Astrocyte (in vitro differentiated cells and primary cell): ENCODE measurements at regions not wholly inside any gene's neighbourhood (a gene's known extent, or its start where the extent isn't known, plus 50 kb on each side); places are given as distances from the start of the nearest gene placed in this dataset.

Source experiments
- DNase-seq: peaks from one replicate; pipeline ENCODE4 v3.0.0-alpha.2; 2010; ENCODE audit warnings: low read depth
- FAIRE-seq: peaks from 2 replicates; lab custom pipeline; 2011; peaks lifted over from hg19 to GRCh38; lab: Jason Lieb, UNC
- H2AFZ ChIP-seq: 2 replicates; pipeline ENCODE4 v1.6.0; 2012; ENCODE audit warnings: low read depth, low read length, inconsistent platforms
- H3K27ac ChIP-seq: 2 replicates; pipeline ENCODE4 v1.5.1; 2011; ENCODE audit warnings: low read depth, low read length, inconsistent platforms
- H3K27me3 ChIP-seq: 2 replicates; pipeline ENCODE4 v1.6.0; 2011; ENCODE audit warnings: low read length, inconsistent platforms; ENCODE audit not compliant: insufficient read depth
- H3K36me3 ChIP-seq: 2 replicates; pipeline ENCODE4 v1.5.1; 2011; ENCODE audit warnings: low read length, inconsistent platforms; ENCODE audit not compliant: insufficient read depth
- H3K4me1 ChIP-seq: 2 replicates; pipeline ENCODE4 v1.5.1; 2011; ENCODE audit warnings: low read length, inconsistent platforms; ENCODE audit not compliant: insufficient read depth
- H3K4me2 ChIP-seq: 2 replicates; pipeline ENCODE4 v1.6.0; 2012; ENCODE audit warnings: low read length, inconsistent platforms
- H3K4me3 ChIP-seq: 2 replicates; pipeline ENCODE4 v1.5.1; 2011; ENCODE audit warnings: low read depth, mild to moderate bottlenecking, low read length, inconsistent platforms; ENCODE audit not compliant: insufficient read depth
- H3K79me2 ChIP-seq: 2 replicates; pipeline ENCODE4 v1.6.0; 2012; ENCODE audit warnings: mild to moderate bottlenecking, low read length, inconsistent platforms; ENCODE audit not compliant: insufficient read depth
- H3K9ac ChIP-seq: 2 replicates; pipeline ENCODE4 v1.6.0; 2012; ENCODE audit warnings: mild to moderate bottlenecking, low read length, inconsistent platforms
- H3K9me3 ChIP-seq: 2 replicates; pipeline ENCODE4 v1.5.1; 2012; ENCODE audit warnings: low read depth, mild to moderate bottlenecking, low read length, inconsistent platforms; ENCODE audit not compliant: insufficient read depth
- H4K20me1 ChIP-seq: 2 replicates; pipeline ENCODE4 v1.6.0; 2012; ENCODE audit warnings: low read length, inconsistent platforms; ENCODE audit not compliant: insufficient read depth
- H3K27ac Mint-ChIP-seq: one replicate; pipeline ENCODE4 v1.8.0; 2021; ENCODE audit warnings: mild to moderate bottlenecking, mixed read lengths; ENCODE audit not compliant: unreplicated experiment
- H3K27me3 Mint-ChIP-seq: one replicate; pipeline ENCODE4 v1.8.0; 2021; ENCODE audit warnings: low read depth, mixed read lengths; ENCODE audit not compliant: unreplicated experiment
- H3K36me3 Mint-ChIP-seq: one replicate; pipeline ENCODE4 v1.8.0; 2021; ENCODE audit warnings: low read depth, mixed read lengths; ENCODE audit not compliant: unreplicated experiment
- H3K4me1 Mint-ChIP-seq: one replicate; pipeline ENCODE4 v1.8.0; 2021; ENCODE audit warnings: low read depth, mixed read lengths; ENCODE audit not compliant: unreplicated experiment
- H3K4me3 Mint-ChIP-seq: one replicate; pipeline ENCODE4 v1.8.0; 2021; ENCODE audit warnings: mild to moderate bottlenecking, moderate library complexity, mixed read lengths; ENCODE audit not compliant: unreplicated experiment
- H3K9me3 Mint-ChIP-seq: one replicate; pipeline ENCODE4 v1.8.0; 2021; ENCODE audit warnings: mild to moderate bottlenecking, mixed read lengths; ENCODE audit not compliant: unreplicated experiment
- CTCF ChIP-seq: IDR thresholded peaks from 2 replicates; pipeline ENCODE4 v1.5.1; 2011; ENCODE audit warnings: low read depth, mild to moderate bottlenecking, inconsistent platforms, low read length, moderate library complexity; ENCODE audit not compliant: insufficient read depth
- EZH2 ChIP-seq: IDR thresholded peaks from 2 replicates; pipeline ENCODE4 v1.6.1; 2012; ENCODE audit warnings: mild to moderate bottlenecking, low read length, inconsistent platforms; ENCODE audit not compliant: insufficient read depth

GRCh38 chr6:144659202-144660182 lies 374.4 kb downstream of the UTRN start:
- Histone ChIP-seq H3K4me2 (peak overlapping the region; percentile 36), H3K36me3 (no peaks in the 10 kb centered on the region), H4K20me1 (no peaks in the 10 kb centered on the region), H3K4me1 (peaks cover 17% of the 10 kb centered on the region), H3K27me3 (no peaks in the 10 kb centered on the region), H3K4me3 (no peak overlapping the region), H3K9ac (no peak overlapping the region), H3K27ac (no peak overlapping the region), H3K79me2 (no peaks in the 10 kb centered on the region), H3K9me3 (no peaks in the 10 kb centered on the region), H2AFZ (no peak overlapping the region)
- TF ChIP-seq EZH2 = no peak
- TF ChIP-seq CTCF = no peak
- DNase-seq (peak; percentile 35), FAIRE-seq (no peak)
- no peak overlapping the region for H3K27ac Mint-ChIP-seq
- H3K4me3 Mint-ChIP-seq = no peak overlapping the region
- no peaks in the 10 kb centered on the region for H3K9me3 Mint-ChIP-seq
- no peaks in the 10 kb centered on the region for H3K36me3 Mint-ChIP-seq
- H3K27me3 Mint-ChIP-seq = no peaks in the 10 kb centered on the region
- peaks cover 18% of the 10 kb centered on the region for H3K4me1 Mint-ChIP-seq

GRCh38 chr6:144660561-144661115 lies 375.5 kb downstream of the UTRN start:
- H3K36me3 Mint-ChIP-seq = no peaks in the 10 kb centered on the region
- DNase-seq (no peak), FAIRE-seq (no peak)
- H3K9me3 ChIP-seq = no peaks in the 10 kb centered on the region
- peaks cover 18% of the 10 kb centered on the region for H3K4me1 Mint-ChIP-seq
- no peak overlapping the region for H3K4me3 Mint-ChIP-seq
- peak overlapping the region; percentile 6 for H3K4me3 ChIP-seq
- peak overlapping the region; percentile 14 for H3K4me2 ChIP-seq
- no peak overlapping the region for H3K27ac Mint-ChIP-seq
- H3K36me3 ChIP-seq = no peaks in the 10 kb centered on the region
- H4K20me1 ChIP-seq = no peaks in the 10 kb centered on the region
- H3K27ac ChIP-seq = no peak overlapping the region
- no peak for TF ChIP-seq CTCF
- no peak for TF ChIP-seq EZH2
- H3K9ac ChIP-seq = no peak overlapping the region
- H3K9me3 Mint-ChIP-seq = no peaks in the 10 kb centered on the region
- H3K27me3 ChIP-seq = no peaks in the 10 kb centered on the region
- H3K27me3 Mint-ChIP-seq = no peaks in the 10 kb centered on the region
- no peak overlapping the region for H2AFZ ChIP-seq
- no peaks in the 10 kb centered on the region for H3K79me2 ChIP-seq
- H3K4me1 ChIP-seq = peaks cover 17% of the 10 kb centered on the region
